Naive thymus-derived CD4-positive, alpha-beta T cell (primary cell): ENCODE measurements at regions not wholly inside any gene's neighbourhood (a gene's known extent, or its start where the extent isn't known, plus 50 kb on each side); places are given as distances from the start of the nearest gene placed in this dataset.
"Not testable (repeated sequence)": the region's sequence is repeated elsewhere in the genome, so short reads cannot be mapped to it uniquely, and the experiment has no call there.

Experiments used
- ATAC-seq: fragments of 150-1000 bp; cut with Tn5 transposase; 2 replicates; pipeline ENCODE4 v1.10.0; 2021; ENCODE audit warnings: mild to moderate bottlenecking, moderate library complexity
- CTCF ChIA-PET: fragments of 350-600 bp; sonication (Branson Sonifier 250); formaldehyde crosslinking; loops from one replicate; lab custom pipeline; 2021; ENCODE audit warnings: antibody characterized with exemption; lab: Charles Lee
- POLR2A ChIA-PET: fragments of 350-600 bp; sonication (Branson Sonifier 250); formaldehyde crosslinking; loops from one replicate; lab custom pipeline; 2021; ENCODE audit warnings: antibody characterized with exemption, inconsistent platforms; lab: Charles Lee
- DNase-seq, 9 donors: peaks; one replicate each; pipeline versions ENCODE4 v3.0.0 to v3.0.0-alpha.2; 2020 to 2022; ENCODE audit warnings: mixed read lengths in 1 of 9
- H3K27ac ChIP-seq: one replicate; pipeline ENCODE4 v1.7.0; 2013; ENCODE audit warnings: mild to moderate bottlenecking, low read depth, low read length, moderate library complexity
- H3K27me3 ChIP-seq, 2 donors: one replicate each; pipeline ENCODE4 v1.7.0; 2013; ENCODE audit warnings: low read length in 2 of 2, mild to moderate bottlenecking in 2 of 2, moderate library complexity in 2 of 2; ENCODE audit not compliant: control insufficient read depth in 2 of 2, insufficient read depth in 2 of 2
- H3K36me3 ChIP-seq, 3 experiments: 1 replicate in 2 of 3; 2 replicates in 1 of 3; pipeline ENCODE4 v1.7.0; 2013; ENCODE audit warnings: low read length in 3 of 3, mild to moderate bottlenecking in 3 of 3, moderate library complexity in 1 of 3; ENCODE audit not compliant: insufficient read depth in 3 of 3, control insufficient read depth in 2 of 3
- H3K4me1 ChIP-seq, 2 donors: one replicate each; pipeline ENCODE4 v1.7.0; 2013; ENCODE audit warnings: low read length in 2 of 2, mild to moderate bottlenecking in 2 of 2, moderate library complexity in 1 of 2; ENCODE audit not compliant: control insufficient read depth in 2 of 2, insufficient read depth in 2 of 2
- H3K4me3 ChIP-seq: 2 replicates; pipeline ENCODE4 v1.7.0; 2013; ENCODE audit warnings: mild to moderate bottlenecking, low read length
- H3K9me3 ChIP-seq, 3 experiments: 1 replicate in 2 of 3; 2 replicates in 1 of 3; pipeline ENCODE4 v1.7.0; 2013; ENCODE audit warnings: low read length in 3 of 3; ENCODE audit not compliant: control insufficient read depth in 2 of 3
- H3K27ac Mint-ChIP-seq, 9 donors: one replicate each; pipeline ENCODE4 v1.8.0; 2020 to 2022; ENCODE audit warnings: mixed read lengths in 9 of 9, mild to moderate bottlenecking in 8 of 9, moderate library complexity in 5 of 9, inconsistent platforms in 2 of 9
- H3K27me3 Mint-ChIP-seq, 5 donors: one replicate each; pipeline ENCODE4 v1.8.0; 2021 to 2022; ENCODE audit warnings: mixed read lengths in 5 of 5, mild to moderate bottlenecking in 1 of 5
- H3K36me3 Mint-ChIP-seq, 5 donors: one replicate each; pipeline ENCODE4 v1.8.0; 2020 to 2022; ENCODE audit warnings: mixed read lengths in 5 of 5, mild to moderate bottlenecking in 3 of 5, inconsistent platforms in 1 of 5
- H3K4me1 Mint-ChIP-seq, 7 donors: one replicate each; pipeline ENCODE4 v1.8.0; 2020 to 2022; ENCODE audit warnings: mixed read lengths in 7 of 7, mild to moderate bottlenecking in 3 of 7, inconsistent platforms in 1 of 7
- H3K4me3 Mint-ChIP-seq, 10 donors: one replicate each; pipeline ENCODE4 v1.8.0; 2020 to 2022; ENCODE audit warnings: mild to moderate bottlenecking in 10 of 10, mixed read lengths in 10 of 10, moderate library complexity in 6 of 10, inconsistent platforms in 2 of 10
- H3K9me3 Mint-ChIP-seq, 11 donors: one replicate each; pipeline ENCODE4 v1.8.0; 2020 to 2022; ENCODE audit warnings: mixed read lengths in 11 of 11, mild to moderate bottlenecking in 4 of 11, inconsistent platforms in 1 of 11, moderate library complexity in 1 of 11
- intact Hi-C, 2 donors: fragments of 100-400 bp; cut with micrococcal nuclease; formaldehyde crosslinking; loops; one replicate each; pipeline ENCODE4 v1.15.1; 2023

DNA sequence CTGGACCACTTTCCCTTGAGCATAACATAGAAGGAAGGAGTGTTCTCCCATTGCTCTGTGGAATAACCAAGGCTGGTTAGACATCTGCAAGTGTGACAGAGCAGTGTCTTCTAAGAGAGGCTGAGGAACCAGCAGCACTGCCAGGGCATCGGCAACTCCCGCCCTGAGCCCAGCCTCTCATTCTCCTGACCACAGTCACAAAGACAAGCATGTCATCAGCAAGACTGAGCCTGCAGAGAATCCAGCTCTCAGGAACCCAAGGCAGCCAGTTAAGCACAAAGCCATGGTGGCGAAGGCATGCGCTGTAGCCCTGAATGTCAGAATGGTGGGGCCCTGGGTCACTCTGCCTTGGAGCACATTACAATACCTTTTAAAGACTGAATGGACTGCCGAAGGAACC, 253.9 kb downstream of the AGTPBP1 start:
- ATAC-seq (no peak), DNase-seq (no peak)
- Histone ChIP-seq H3K4me1 (no peaks in the 10 kb centered on the region), H3K4me3 (no peak overlapping the region), H3K9me3 (no peaks in the 10 kb centered on the region), H3K36me3 (no peaks in the 10 kb centered on the region), H3K27ac (no peak overlapping the region), H3K27me3 (no peaks in the 10 kb centered on the region)
- no peaks in the 10 kb centered on the region for H3K4me1 Mint-ChIP-seq
- H3K9me3 Mint-ChIP-seq, result peaks cover 0 to 2% (median 0%) of the 10 kb centered on the region in 11 donors
- intact Hi-C loops, result no loop called here
- peaks cover 5 to 40% (median 20%) of the 10 kb centered on the region in 5 donors for H3K27me3 Mint-ChIP-seq
- ChIA-PET CTCF (no interaction called here), POLR2A (no interaction called here)
- peaks cover 0 to 4% (median 0%) of the 10 kb centered on the region in 5 donors for H3K36me3 Mint-ChIP-seq
- no peak overlapping the region for H3K27ac Mint-ChIP-seq
- H3K4me3 Mint-ChIP-seq, result no peak overlapping the region

DNA sequence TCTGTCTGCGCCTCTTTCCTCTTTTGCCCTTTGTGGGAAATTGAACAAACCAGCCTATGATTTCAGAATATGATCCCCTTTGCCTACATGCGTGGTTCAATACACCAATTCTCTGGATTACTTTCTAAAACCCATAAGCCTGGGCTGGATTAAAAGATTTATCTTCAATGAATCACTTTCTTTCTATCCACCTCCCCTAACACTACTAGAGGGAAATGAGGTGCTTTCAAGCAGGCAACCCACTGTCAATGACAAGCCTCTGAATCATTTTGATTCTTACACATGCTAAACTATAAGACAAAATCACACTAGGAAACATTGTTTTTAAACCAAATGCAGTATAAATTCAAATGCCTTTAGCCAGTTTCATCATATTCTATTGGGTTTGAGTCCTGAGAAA, 257.5 kb downstream of the AGTPBP1 start:
- ATAC-seq (no peak), DNase-seq (no peak)
- H3K9me3 ChIP-seq, result no peaks in the 10 kb centered on the region
- no peaks in the 10 kb centered on the region for H3K36me3 ChIP-seq
- peaks cover 7 to 43% (median 34%) of the 10 kb centered on the region in 5 donors for H3K27me3 Mint-ChIP-seq
- intact Hi-C loops, result no loop called here
- H3K9me3 Mint-ChIP-seq, result peaks cover 0 to 4% (median 0%) of the 10 kb centered on the region in 11 donors
- H3K27ac Mint-ChIP-seq, result no peak overlapping the region
- H3K4me1 ChIP-seq, result no peaks in the 10 kb centered on the region
- H3K27me3 ChIP-seq, result no peaks in the 10 kb centered on the region
- CTCF ChIA-PET, result no interaction called here
- no peaks in the 10 kb centered on the region for H3K36me3 Mint-ChIP-seq
- no peak overlapping the region for H3K27ac ChIP-seq
- POLR2A ChIA-PET, result no interaction called here
- H3K4me3 Mint-ChIP-seq, result no peak overlapping the region
- no peak overlapping the region for H3K4me3 ChIP-seq
- H3K4me1 Mint-ChIP-seq, result no peaks in the 10 kb centered on the region

DNA sequence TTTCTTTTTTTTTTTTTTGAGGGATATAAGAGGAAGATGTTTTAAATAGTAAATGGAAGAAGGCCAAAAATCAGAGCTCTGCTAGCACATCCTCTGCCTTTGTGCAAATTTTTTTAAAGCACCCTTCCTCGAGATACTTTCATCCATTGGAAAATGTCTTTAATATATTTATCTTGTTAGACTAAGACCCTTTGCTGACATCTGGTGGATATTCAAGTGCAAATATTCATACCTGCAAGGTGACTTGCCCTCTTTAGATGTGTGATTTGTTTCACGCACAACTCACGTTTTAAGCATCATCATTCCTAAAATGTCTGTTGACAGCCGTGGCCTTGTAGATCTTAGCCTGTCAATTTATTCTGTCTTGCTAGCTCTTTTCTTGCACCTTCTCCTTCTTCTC, 258.5 kb downstream of the AGTPBP1 start:
- intact Hi-C loops, result no loop called here
- no peaks in the 10 kb centered on the region for H3K36me3 Mint-ChIP-seq
- CTCF ChIA-PET, result no interaction called here
- H3K4me1 ChIP-seq, result no peaks in the 10 kb centered on the region
- no peaks in the 10 kb centered on the region for H3K9me3 ChIP-seq
- H3K27me3 ChIP-seq, result no peaks in the 10 kb centered on the region
- no peaks in the 10 kb centered on the region for H3K36me3 ChIP-seq
- peaks cover 4 to 45% (median 35%) of the 10 kb centered on the region in 5 donors for H3K27me3 Mint-ChIP-seq
- no peak overlapping the region for H3K27ac ChIP-seq
- ATAC-seq (no peak), DNase-seq (no peak)
- H3K27ac Mint-ChIP-seq, result no peak overlapping the region
- peaks cover 0 to 4% (median 0%) of the 10 kb centered on the region in 11 donors for H3K9me3 Mint-ChIP-seq
- POLR2A ChIA-PET, result no interaction called here
- no peak overlapping the region for H3K4me3 Mint-ChIP-seq
- H3K4me1 Mint-ChIP-seq, result no peaks in the 10 kb centered on the region
- no peak overlapping the region for H3K4me3 ChIP-seq

DNA sequence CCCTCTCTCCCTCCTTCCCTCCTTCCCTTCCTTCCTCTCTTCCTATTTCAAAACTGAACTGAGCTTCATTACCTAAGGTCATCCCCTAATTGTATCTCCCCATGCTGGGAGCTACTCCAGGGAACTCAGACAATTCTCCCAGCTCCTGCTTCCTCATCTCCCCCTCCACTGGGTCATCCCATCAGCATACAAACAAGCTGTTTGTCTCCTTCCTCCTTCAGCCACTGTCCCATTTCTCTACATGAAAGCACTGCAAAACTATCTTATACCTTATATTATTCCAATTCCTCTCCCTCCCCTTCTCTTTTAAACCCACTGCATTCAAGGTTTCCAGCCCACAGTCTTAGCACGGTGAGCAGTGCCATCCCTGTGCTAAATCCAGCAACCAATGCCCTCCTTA, 262.4 kb downstream of the AGTPBP1 start:
- ChIA-PET POLR2A (no interaction called here), CTCF (interaction anchor here (0.6 kb wide), 1 partner anchor 616 kb away, joined by 3 read pairs; no protein-coding TSS in a partner anchor)
- intact Hi-C loops, result no loop called here
- H3K27ac ChIP-seq, result no peak overlapping the region
- Mint-ChIP-seq H3K4me1 (no peaks in the 10 kb centered on the region), H3K9me3 (peaks cover 0 to 11% (median 4%) of the 10 kb centered on the region in 11 donors), H3K27me3 (peaks cover 4 to 40% (median 35%) of the 10 kb centered on the region in 5 donors), H3K4me3 (no peak overlapping the region), H3K27ac (no peak overlapping the region), H3K36me3 (peaks cover 0 to 4% (median 0%) of the 10 kb centered on the region in 5 donors)
- H3K4me1 ChIP-seq, result no peaks in the 10 kb centered on the region
- ATAC-seq (no peak), DNase-seq (no peak)
- no peak overlapping the region for H3K4me3 ChIP-seq
- no peaks in the 10 kb centered on the region for H3K27me3 ChIP-seq
- H3K36me3 ChIP-seq, result no peaks in the 10 kb centered on the region
- H3K9me3 ChIP-seq, result no peaks in the 10 kb centered on the region

DNA sequence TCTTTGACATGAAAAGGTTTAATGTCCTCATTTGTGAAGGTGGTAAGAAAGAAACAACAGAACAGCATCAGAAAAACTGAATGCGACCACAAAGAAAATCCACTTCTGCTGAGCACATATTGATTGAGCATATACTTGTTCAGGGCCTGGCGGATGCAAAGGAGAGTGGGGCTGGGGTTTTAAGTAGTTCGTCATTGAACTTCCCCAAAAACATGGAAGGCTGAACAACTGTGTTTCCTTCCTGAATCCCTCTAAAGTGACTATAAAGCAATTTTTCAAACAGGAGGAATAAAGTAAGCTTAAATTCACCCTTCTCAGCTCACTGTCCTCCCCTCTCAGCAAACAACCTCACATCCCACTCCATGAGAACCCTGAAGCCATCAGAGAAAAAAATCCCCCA, 262.9 kb downstream of the AGTPBP1 start:
- H3K27ac ChIP-seq, result no peak overlapping the region
- no peaks in the 10 kb centered on the region for H3K4me1 ChIP-seq
- no peak overlapping the region for H3K4me3 Mint-ChIP-seq
- peaks cover 0 to 13% (median 5%) of the 10 kb centered on the region in 11 donors for H3K9me3 Mint-ChIP-seq
- no peaks in the 10 kb centered on the region for H3K4me1 Mint-ChIP-seq
- H3K27me3 Mint-ChIP-seq, result peaks cover 4 to 37% (median 30%) of the 10 kb centered on the region in 5 donors
- ATAC-seq, result no peak
- no peaks in the 10 kb centered on the region for H3K36me3 ChIP-seq
- H3K27ac Mint-ChIP-seq, result no peak overlapping the region
- no peak overlapping the region for H3K4me3 ChIP-seq
- no peak for DNase-seq
- no peaks in the 10 kb centered on the region for H3K27me3 ChIP-seq
- ChIA-PET POLR2A (no interaction called here), CTCF (no interaction called here)
- H3K9me3 ChIP-seq, result no peaks in the 10 kb centered on the region
- peaks cover 0 to 5% (median 0%) of the 10 kb centered on the region in 5 donors for H3K36me3 Mint-ChIP-seq
- intact Hi-C loops, result no loop called here

DNA sequence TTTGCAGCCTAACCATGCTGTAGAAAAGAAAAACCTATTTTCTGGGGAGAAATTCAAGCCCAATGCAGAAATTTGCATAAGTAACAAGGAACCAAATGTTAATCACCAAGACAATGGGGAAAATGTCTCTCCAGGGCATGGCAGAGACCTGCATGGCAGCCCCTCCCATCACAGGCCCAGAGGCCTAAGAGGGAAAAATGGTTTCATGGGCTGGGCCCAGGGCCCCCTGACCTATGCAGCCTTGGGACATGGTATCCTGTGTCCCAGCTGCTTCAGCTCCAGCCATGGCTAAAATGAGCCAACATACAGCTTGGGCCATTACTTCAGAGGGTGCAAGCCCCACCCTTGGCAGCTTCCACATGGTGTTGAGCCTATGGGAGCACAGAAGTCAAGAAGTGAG, 266.9 kb downstream of the AGTPBP1 start:
- H3K27ac Mint-ChIP-seq, ATAC-seq, H3K4me1 Mint-ChIP-seq, POLR2A ChIA-PET, H3K9me3 ChIP-seq, H3K4me3 Mint-ChIP-seq, H3K27ac ChIP-seq, DNase-seq, CTCF ChIA-PET, H3K36me3 Mint-ChIP-seq, H3K4me3 ChIP-seq, H3K4me1 ChIP-seq, H3K36me3 ChIP-seq, H3K27me3 ChIP-seq, intact Hi-C loops: not testable (repeated sequence)
- Mint-ChIP-seq H3K9me3 (peaks cover 0 to 13% (median 5%) of the 10 kb centered on the region in 11 donors), H3K27me3 (peaks cover 0 to 26% (median 17%) of the 10 kb centered on the region in 5 donors)

DNA sequence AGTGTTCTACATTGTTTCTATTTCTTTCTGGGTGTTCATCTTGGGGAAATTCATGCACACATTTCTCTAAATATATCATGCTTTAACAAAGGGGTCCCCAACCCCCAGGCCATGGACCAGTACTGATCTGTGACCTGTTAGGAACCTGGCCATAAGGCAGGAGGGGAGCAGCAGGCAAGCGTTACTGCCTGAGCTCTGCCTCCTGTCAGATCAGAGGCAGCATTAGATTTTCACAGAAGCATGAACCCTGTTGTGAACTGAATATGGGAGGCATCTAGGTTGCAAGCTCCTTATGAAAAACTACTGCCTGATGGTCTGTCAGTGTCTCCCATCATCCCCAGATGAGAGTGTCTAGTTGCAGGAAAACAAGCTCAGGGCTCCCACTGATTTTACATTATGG, 270.0 kb downstream of the AGTPBP1 start:
- ATAC-seq, result no peak
- Mint-ChIP-seq H3K27me3 (peaks cover 2 to 17% (median 8%) of the 10 kb centered on the region in 5 donors), H3K4me1 (no peaks in the 10 kb centered on the region), H3K4me3 (no peak overlapping the region), H3K36me3 (peaks cover 0 to 5% (median 0%) of the 10 kb centered on the region in 5 donors), H3K9me3 (peaks cover 0 to 13% (median 5%) of the 10 kb centered on the region in 11 donors), H3K27ac (no peak overlapping the region)
- no peak overlapping the region for H3K27ac ChIP-seq
- H3K36me3 ChIP-seq, result no peaks in the 10 kb centered on the region
- no peaks in the 10 kb centered on the region for H3K27me3 ChIP-seq
- intact Hi-C loops, result no loop called here
- no peak overlapping the region for H3K4me3 ChIP-seq
- ChIA-PET POLR2A (no interaction called here), CTCF (no interaction called here)
- H3K4me1 ChIP-seq, result no peaks in the 10 kb centered on the region
- H3K9me3 ChIP-seq, result no peaks in the 10 kb centered on the region
- no peak for DNase-seq
